Coronary artery (tissue), 2 donors: ENCODE measurements at regions not wholly inside any gene's neighbourhood (a gene's known extent, or its start where the extent isn't known, plus 50 kb on each side); places are given as distances from the start of the nearest gene placed in this dataset.

Experiments used
- DNase-seq: peaks from one replicate; pipeline ENCODE4 v3.0.0-alpha.2; 2017; ENCODE audit warnings: low spot score
- H3K27ac ChIP-seq, 2 donors: fragments of 200-600 bp; sonication (generic); one replicate each; pipeline ENCODE4 v1.5.1; 2016 to 2019
- H3K4me3 ChIP-seq: fragments of 200-600 bp; sonication (generic); 2 replicates; pipeline ENCODE4 v1.5.1; 2016; ENCODE audit warnings: mild to moderate bottlenecking, moderate library complexity
- TF ChIP-seq, protein P1 (sequence below): fragments of 200-600 bp; sonication (generic); IDR thresholded peaks from one replicate; pipeline ENCODE4 v1.5.1; 2019; ENCODE audit warnings: antibody characterized with exemption

DNA sequence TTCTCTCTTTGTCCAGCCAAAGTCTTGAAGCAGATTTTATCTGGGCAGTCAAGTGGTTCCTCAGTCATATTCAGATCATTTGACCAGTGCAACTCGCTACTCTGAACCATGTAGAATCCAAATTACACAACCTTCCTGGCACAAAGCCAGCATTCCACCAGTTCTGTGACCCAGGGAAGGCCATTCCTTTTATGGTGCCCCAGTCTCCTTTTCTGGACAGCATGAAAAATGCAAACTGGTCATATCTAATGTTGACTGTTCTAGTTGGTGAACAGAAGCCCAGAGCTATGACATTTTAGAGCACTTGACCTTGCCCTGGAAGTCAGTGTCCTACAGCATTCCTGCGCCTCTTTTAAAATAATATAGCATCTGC lies 364.6 kb downstream of the BRINP1 start:
- peak; percentile 94 for DNase-seq
- Histone ChIP-seq H3K4me3 (no peak overlapping the region), H3K27ac (peak overlapping the region; percentile 85 to 89)
- TF ChIP-seq, protein P1, sequence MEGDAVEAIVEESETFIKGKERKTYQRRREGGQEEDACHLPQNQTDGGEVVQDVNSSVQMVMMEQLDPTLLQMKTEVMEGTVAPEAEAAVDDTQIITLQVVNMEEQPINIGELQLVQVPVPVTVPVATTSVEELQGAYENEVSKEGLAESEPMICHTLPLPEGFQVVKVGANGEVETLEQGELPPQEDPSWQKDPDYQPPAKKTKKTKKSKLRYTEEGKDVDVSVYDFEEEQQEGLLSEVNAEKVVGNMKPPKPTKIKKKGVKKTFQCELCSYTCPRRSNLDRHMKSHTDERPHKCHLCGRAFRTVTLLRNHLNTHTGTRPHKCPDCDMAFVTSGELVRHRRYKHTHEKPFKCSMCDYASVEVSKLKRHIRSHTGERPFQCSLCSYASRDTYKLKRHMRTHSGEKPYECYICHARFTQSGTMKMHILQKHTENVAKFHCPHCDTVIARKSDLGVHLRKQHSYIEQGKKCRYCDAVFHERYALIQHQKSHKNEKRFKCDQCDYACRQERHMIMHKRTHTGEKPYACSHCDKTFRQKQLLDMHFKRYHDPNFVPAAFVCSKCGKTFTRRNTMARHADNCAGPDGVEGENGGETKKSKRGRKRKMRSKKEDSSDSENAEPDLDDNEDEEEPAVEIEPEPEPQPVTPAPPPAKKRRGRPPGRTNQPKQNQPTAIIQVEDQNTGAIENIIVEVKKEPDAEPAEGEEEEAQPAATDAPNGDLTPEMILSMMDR, result no peak

DNA sequence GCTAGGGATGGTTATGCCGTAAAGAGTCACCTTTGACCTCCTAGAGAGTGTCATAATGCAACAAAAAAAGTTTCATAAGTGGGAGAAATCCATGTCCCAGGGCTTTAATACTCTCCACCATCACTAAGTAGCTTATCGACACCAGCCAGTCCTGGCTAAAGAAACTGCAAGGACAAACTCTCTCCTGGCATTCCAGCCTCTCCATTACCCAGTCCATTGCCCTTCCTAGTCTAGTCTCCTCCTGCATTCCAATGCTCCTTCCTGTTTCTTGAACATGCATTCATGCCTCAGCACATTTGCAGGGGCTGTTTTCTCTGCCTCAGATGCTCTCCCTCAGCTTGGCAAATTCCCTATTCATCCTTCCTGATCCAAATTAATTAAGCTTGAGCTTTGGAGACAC lies 364.1 kb downstream of the BRINP1 start:
- no peak for DNase-seq
- Histone ChIP-seq H3K27ac (peak overlapping the region; percentile 85 to 89), H3K4me3 (no peak overlapping the region)
- TF ChIP-seq, protein P1, result no peak

DNA sequence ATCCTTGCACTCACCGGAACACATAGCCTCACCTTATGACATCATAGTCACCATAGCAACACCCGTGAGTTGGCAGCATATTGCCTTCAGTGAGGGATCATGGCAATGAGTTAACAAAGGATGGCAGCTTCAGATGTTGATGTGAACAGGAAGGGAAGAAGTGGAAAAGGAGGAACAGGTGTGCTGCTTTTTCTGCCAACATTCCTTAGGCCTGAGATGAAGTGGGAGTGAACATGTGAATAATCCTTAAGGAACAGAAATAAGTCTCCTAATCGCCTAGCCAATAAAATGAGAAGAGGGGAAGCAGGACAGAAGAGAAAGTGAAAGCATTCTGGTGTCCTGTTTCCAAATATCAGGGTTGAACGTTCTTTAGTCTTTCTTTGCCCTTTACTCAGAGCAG lies 360.0 kb downstream of the BRINP1 start:
- Histone ChIP-seq H3K4me3 (no peak overlapping the region), H3K27ac (no peak overlapping the region)
- DNase-seq, result no peak
- TF ChIP-seq, protein P1, result no peak

DNA sequence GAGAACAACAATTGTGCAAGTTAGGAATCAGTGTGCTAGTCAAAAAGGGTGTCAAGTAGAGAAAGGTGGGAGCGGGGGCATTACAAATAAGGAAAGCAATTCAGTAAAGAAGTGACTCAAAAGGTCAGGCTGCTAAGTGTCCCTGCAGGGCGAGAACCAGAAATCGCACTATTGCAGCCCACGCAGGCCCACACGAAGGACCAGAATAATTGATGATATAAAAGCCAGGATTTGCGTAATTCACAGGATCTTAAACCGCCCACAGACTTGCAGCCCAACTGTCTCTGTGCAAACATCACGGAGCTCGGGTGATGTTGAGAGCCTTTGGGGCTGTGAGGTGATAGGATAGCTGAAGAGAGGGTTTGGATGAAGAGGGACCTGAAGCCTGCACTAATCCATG lies 349.0 kb downstream of the BRINP1 start:
- H3K4me3 ChIP-seq, result no peak overlapping the region
- DNase-seq, result no peak
- TF ChIP-seq, protein P1, result no peak
- no peak overlapping the region for H3K27ac ChIP-seq

DNA sequence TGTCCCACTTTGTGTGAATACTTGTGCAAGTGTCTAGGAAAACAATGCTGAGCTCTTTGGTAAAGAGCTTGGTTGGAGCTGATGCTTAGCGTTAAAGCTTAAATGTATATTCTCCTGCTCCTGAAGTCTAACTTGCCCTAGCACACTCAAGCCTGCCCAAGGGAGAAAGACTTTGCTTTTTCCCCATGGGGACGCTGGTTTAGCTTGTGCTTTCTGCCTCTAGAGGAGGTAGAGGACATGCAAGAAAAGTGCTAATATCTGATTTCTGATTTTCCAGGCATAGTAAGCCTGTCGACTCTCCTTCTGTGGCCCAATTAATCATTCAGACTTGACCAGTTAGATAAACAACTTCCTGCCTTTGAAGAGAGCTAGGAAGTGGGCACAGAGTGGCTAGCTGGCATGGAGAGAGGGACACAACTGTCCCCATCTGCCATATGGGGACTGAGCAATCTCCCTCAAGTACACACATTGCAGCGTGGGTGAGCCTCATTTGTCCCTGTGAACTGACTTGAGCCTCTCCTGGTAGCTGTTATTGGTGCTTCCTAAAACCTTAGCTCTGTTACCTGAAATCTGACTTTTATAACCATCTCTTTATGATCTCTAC lies 348.4 kb downstream of the BRINP1 start:
- DNase-seq, result no peak
- TF ChIP-seq, protein P1, result no peak
- no peak overlapping the region for H3K27ac ChIP-seq
- no peak overlapping the region for H3K4me3 ChIP-seq

DNA sequence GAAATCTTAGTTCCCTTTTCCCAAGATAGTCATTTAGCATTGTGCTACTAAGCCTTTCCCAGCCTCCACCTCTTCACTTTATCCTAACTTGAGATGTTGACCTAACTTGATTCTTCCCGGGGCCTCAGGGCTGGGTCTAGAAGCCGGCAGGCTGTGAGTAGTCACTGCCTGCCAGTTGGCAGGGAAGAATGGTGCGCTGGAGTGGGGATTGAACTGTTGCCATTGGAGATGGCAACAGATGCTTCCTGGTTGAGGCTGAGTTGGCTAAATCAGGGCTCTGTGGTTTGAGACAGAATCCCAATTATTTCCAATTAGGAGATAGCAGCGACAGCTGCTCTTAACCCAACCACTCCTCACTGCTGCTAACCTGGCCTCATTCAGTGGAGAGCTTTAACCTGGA lies 343.1 kb downstream of the BRINP1 start:
- DNase-seq, result peak; percentile 76
- Histone ChIP-seq H3K4me3 (no peak overlapping the region), H3K27ac (peak overlapping the region; percentile 78 to 92)
- TF ChIP-seq, protein P1, result no peak

DNA sequence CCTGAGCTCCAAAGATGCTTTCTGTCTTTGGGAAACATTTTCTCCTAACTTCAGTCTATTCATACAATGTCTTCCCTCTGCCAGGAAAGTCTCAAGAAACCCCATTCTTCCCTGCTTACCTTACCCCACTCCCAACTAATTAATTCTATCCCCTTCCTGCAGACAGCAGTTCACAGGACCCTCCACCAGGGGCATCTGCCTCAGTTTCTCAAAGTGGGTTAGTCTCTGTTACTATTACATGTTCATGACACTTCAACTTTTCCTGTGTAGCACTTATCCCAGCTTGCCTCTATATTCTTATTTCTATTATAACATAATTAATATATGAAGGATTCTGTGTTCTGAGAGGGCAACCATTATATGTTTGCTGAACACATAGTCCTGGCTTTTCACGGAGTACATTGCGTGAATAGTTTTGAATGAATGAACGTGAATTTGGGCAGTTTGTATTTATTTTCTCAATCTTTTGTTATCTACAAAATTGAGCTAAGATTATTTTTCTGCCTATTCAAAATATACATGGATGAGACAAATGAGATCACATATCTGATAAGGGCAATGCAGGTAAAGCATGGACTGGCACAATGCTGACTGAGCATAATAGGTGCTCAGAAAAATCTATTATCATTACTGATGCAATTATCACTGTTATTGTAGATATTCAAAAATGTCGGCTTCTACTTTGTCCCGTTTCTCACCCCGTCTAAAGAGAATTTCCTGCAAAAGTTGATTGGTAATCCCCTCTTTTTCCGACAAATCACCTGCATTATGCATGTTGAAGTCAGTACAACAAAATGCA lies 341.1 kb downstream of the BRINP1 start:
- no peak overlapping the region for H3K4me3 ChIP-seq

More for the DNA sequence above, 341.1 kb downstream of the BRINP1 start:
- TF ChIP-seq, protein P1, result no peak
- peak overlapping the region; percentile 78 to 92 for H3K27ac ChIP-seq
- no peak for DNase-seq
